GM18499 (cell line): ENCODE measurements at regions not wholly inside any gene's neighbourhood (a gene's known extent, or its start where the extent isn't known, plus 50 kb on each side); places are given as distances from the start of the nearest gene placed in this dataset.
"Not testable (repeated sequence)": the region's sequence is repeated elsewhere in the genome, so short reads cannot be mapped to it uniquely, and the experiment has no call there.

Experiments used
- ATAC-seq: cut with Tn5 transposase; IDR thresholded peaks from one replicate; pipeline ENCODE4 v1.9.1; 2021; ENCODE audit warnings: moderate number of reproducible peaks; ENCODE audit not compliant: insufficient read depth, unreplicated experiment

DNA sequence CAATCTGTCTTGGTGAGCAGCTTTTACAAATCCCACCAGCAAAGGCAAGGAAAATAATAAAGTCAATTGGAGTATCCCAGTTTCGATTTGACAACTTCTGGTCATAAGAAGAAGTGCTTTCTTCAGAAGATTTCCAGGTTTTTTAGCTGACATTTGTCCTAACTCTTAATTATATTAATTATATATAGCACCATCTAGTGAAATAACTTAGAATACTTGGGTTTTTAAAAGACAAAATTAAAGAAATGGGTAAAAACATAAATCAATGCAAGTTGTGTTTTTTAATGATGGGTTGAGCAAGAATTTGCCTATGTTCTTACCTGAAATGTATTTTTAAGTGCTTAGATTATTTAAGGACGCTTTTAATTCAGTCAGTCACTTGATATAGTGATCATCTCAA lies 421.8 kb downstream of the ACTL7B start:
- no peak for ATAC-seq

DNA sequence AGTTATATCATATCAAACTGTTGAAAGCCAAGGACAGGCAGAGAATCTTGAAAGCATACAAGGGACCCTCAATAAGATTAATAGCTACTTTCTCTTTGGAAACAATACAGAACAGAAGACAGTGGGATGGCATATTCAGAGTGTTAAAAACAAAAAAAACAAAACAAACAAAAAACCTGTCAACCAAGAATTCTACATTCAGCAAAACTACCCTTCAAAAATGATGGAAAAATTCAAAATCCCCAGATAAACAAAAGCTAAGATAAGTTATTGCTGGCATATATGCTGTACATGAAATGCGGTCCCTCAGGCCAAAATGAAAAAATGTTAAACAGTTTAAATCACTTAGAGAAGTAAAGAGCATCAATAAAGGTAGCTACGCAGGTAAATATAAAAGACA lies 425.1 kb downstream of the ACTL7B start:
- no peak for ATAC-seq

DNA sequence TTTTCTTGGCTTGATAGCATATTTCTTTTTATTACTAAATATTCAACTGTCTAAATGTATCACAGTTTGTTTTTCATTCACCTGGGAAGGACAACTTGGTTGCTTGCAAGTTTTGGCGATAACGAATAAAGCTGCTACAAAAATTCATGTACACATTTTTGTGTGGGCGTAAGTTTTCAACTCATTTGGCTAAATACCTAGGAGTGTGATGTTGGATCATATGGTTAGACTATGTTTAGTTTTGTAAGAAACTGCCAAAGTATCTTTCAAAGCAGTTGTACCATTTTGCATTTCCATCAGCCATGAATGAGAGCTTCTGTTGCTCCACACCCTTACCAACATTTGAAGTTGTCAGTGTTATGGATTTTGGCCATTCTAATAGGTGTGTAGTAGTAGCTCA lies 428.0 kb downstream of the ACTL7B start:
- no peak for ATAC-seq

DNA sequence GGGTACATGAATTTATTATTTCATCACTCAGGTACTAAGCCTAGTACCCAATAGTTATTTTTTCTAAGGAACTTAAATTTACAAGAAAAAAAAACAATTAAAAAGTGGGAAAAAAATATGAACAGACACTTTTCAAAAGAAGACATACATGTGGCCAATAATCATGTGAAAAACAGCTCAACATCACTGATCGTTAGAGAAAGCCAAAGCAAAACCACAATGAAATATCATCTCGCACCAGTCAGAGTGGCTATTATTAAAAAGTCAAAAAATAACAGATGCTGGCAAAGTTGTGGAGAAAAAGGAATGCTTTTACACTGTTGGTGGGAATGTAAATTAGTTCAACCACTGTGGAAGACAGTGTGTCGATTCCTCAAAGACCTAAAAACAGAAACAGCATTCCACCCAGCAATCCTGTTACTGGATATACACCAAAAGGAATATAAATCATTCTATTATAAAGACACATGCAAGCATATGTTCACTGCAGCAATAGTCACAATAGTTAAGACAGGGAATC lies 429.3 kb downstream of the ACTL7B start:
- not testable (repeated sequence) for ATAC-seq

DNA sequence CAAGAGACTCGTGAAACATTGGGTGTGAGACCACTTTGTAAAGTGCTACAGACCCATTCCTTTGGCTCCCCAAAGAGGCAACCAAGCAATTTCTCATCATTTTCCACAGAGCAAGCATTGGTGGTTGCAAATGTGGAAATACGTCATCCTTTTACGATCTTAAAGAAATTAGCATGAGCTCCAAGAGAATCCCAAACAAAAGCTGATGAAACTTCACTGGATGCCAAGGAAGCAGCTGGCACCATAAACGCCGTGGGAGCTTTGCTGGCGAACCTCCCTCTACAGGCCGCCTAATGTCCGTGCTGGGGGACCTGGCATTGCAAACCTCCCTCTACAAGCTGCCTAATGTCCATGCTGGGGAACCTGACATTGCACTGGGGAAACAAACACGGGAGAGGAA lies 432.4 kb downstream of the ACTL7B start:
- ATAC-seq, result no peak

DNA sequence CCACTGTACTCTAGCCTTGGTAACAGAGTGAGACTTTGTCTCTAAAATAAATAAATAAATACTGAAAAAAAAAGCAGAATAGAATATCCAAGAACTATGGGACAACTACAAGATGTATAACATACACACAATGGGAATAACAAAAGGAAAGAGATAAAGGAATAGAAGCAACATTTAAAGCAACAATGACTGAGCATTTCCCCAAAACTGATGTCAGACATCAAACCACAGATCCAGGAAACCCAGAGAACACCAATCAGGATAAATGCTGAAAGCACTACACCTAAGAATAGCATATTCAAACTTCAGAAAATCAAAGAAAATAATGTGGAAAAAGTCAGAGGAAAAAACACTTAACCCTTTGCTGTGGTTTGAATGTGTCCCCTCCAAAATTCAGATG lies 436.4 kb downstream of the ACTL7B start:
- no peak for ATAC-seq

DNA sequence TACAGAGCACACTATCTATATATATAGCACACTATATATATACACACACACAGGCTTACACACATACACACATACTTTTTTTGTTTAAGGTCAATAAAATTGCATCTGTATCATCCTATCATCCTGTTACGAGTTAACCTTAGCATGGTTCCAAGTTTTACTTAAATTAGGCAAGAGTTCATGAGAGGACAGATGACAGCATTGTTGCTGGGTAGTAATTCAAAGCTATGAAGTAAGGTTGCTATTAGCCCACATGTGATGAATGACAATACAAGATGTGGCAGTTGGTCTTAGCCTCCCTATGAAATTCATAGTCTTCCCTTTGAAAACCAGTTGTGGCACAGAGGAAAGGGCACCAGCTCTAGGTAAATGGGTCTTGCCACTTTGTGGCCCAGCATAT lies 438.1 kb downstream of the ACTL7B start:
- no peak for ATAC-seq

DNA sequence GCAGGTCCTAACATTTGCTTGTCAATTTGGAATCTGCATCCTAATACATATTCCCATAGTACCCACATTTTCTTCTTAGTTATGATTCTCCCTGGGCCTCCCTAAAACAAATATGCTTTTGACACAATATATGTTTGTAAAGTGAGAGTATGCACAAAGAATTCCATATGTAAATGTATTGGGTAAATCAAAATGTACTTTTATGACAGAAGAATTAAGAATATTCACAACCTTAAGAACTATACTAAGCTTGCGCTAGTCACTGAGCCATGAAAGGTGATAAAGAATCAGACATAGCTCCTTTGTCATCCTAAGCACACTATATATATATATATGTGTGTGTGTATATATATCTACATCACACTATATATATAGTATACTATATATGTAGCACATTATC lies 438.5 kb downstream of the ACTL7B start:
- no peak for ATAC-seq

DNA sequence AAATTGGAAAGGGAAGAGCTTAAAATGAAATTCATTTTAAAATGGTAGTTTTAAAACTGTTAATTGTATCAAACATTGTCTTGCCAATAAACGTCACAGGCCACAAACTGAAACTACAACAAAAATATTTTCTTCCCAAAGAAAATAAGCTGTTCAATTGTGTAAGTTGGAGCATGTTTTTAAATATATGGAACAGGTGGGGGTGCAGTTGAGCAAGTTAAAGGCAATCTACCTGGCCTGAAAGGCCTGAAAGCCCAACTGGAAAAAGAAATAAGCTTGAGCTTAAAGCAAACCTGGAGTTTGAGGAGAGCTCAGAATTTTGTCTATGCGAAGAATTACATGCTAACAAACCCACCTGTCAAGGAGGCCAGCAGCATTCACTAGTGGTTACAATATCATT lies 439.5 kb downstream of the ACTL7B start:
- no peak for ATAC-seq

DNA sequence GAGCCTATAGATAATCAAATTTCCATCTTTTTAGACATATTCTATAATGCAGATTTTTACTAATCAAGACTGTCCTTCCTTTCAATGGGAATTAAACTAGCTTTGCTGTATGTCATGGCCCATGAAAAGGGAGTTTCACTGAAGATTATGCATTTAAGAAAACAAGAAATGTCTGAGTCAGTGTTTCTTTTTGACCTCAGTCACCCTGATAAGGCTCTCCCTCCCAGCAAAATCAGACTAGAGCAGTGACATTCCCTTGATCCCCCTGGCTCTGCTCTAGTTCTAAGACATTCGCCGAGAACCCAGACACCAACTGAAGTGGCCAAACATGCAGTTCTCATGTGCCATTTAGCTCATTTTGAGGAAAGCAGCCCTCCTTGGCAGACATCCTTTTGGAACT lies 442.0 kb downstream of the ACTL7B start:
- no peak for ATAC-seq

DNA sequence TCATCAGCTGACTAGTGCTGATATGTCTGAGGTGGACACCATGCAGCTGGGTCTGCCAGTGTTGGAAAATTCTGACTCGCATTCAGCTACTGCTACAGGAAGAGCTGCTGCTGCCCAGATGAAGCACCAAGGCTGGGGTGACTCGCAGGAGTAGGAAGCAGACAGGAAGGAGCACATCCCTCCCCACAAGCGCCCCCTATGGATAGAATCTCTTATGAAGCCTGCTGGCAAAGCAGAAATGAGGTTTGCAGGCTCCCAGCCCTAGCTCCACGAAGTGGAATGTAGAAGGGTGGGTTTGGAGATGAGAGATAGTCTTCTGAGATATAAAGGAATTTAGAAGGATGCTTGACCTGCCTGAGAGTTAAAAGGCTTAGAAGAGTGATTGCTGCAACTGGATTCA lies 443.0 kb downstream of the ACTL7B start:
- no peak for ATAC-seq

DNA sequence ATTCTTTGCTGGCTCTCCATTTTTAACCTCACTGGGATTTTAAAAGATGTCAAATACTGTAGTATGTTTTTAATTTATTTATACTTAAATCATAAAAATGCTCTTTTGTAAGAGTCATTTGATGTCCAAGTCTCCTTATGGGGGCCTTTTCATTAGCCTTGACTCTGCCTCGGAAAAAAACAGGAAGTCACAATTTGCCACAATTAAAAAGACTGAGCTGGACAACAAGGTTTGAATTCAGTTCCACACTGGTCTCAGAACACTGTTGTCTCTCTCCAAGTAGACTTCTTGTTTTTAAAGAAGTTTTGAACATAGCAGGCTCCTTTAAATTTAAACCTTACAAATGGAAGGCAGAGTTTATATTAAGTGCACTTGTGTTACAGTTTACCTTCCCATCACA lies 444.2 kb downstream of the ACTL7B start:
- ATAC-seq, result no peak

DNA sequence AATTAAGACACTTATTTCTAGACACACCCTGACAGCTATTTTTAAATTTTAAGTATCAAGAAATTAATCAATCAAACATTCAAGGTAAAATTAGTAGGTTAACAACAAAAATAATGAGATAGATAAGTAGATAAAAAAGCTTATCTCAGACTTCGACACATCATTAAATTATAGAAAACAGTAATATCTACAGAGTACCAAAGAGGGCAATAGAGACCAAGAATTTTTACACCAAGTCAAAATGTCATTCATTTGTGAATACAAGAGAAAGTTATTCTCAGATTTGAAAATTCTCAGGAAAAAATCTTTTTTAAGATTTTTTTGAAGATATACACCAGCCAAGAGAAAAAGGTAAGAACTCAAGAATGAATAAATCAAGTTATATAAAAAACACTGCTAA lies 445.6 kb downstream of the ACTL7B start:
- ATAC-seq, result no peak

DNA sequence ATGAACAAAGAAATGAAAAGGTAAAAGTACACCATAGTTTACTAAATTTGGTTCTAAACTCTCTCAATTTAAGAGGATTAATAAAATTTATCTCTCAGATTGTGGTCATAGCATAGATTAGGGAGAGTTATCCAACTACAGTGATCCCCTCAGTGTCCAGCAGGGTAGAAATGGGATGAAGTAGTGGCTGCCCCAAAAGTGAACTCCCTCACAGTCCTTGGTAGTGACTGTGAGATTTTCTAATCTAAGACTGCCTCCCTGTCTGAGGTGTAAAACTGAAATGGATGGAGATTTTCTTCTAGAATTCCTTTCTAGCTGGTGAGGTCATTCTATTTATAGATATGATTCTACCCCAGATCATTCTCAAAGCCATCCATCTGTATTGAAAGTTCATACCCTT lies 455.5 kb downstream of the ACTL7B start:
- no peak for ATAC-seq

DNA sequence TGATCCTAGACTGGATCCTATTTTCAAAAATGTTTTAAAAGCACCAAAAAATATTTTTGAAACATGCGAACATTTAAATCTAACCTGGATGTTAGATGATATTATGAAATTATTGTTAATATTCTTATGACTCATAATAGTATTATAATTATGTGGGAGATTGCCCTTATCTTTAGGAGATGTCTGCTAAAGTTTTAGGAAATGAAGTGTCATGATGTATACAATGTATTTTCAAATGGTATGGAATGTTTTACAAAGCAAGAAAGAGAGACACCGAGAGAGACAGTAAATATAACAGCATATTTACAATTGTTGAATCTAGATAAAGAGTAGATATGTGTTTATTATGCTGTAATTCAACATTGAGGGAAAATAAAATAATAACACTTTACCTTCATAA lies 455.9 kb downstream of the ACTL7B start:
- no peak for ATAC-seq

DNA sequence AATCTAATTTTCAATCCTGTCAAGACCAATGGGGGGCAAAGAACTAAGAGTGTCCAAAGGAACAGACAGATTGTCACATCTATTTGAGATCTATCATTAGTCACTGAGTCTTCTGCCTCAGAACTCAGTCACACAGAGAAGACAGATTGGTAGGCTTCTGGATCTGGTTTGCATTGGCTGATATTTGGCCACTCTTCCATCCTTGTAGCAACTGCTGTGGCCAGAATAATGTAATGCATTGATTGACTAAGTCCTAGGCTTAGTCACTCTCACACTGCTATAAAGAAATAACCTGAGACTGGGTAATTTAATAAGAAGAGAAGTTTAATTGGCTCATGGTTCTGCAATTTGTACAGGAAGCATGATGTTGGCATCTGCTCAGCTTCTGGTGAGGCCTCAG lies 458.5 kb downstream of the ACTL7B start:
- no peak for ATAC-seq

DNA sequence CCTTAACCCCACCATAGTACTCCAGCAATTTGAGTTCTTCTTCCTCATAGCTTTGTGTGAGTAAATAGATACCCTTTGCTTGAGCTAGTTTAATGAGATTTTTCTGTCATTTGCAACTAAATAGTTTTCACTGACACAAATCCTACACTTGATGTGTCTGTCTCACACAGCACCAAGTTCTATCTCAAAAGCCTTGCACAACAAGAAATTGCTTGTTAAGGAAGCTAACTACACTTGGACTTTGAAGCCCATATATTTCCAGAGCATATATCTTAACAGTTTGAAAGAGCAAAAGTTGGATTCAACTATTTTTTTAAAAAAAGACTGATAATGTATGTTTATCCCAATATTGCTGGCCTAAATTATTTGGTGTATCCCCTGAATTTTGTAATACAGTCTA lies 459.2 kb downstream of the ACTL7B start:
- ATAC-seq, result no peak

DNA sequence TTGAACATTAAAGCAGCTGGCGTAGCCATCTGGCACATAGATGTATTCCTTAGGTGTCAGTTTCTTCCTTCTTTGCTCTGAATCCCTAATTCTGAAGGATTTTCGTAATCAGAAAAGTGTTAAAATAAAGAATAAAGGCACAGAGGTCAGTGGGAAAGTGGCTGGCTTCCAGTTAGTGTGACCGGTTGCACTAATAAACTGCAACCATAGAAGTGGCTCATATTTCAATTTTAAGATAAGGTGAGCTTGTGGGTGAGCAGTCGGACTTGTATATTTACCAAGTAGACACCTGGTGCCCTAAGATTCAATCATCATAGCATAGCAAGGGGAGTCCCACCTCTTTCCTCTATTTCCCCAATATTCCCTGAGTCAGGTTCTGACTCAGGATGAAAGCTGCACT lies 459.6 kb downstream of the ACTL7B start:
- no peak for ATAC-seq

DNA sequence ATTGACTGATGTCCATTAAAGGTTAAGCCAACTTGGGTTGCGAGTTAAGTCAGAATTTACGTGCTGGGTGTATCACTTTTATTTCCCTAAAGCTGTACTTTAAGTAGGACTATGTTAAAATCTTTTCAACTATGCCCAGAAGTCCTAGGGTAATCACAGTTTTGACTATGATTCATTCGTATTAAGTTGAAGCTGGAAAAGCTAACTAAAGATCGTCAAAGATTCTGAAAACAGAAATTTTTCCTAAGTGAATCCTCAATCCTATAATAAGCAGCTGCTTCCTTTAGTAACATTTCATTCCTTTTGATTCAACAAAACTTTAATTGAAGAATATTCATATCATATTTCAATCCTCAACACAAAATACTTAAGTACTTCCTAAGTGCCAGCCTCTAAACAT lies 460.4 kb downstream of the ACTL7B start:
- ATAC-seq, result no peak

DNA sequence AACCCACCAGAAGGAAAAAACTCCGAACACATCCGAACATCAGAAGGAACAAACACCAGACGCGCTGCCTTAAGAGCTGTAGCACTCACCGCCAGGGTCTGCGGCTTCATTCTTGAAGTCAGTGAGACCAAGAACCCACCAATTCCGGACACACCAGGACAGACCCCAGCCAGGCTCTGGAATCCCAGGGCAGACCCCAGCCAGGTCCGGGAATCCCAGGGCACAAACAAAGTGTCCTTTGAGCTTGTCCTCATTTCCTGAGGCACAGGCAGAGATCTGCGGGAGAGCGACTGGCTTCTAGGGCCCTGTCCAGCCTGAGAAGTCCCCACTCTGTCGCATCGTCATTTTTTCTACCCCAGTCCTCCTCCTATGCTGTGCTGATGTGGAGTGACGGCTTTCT lies 461.1 kb downstream of the ACTL7B start:
- no peak for ATAC-seq

DNA sequence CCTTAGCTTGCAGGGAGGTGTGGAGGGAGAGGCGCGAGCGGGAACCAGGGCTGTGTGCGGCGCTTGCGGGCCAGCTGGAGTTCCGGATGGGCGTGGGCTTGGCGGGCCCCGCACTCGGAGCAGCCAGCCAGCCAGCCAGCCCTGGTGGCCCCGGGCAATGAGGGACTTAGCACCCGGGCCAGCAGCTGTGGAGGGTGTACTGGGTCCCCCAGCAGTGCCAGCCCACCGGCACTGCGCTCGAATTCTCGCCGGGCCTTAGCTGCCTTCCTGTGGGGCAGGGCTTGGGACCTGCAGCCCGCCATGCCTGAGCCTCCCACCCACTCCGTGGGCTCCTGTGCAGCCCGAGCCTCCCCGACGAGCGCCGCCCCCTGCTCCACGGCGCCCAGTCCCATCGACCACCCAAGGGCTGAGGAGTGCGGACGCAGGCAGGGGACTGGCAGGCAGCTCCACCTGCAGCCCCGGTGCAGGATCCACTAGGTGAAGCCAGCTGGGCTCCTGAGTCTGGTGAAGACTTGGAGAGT lies 462.2 kb downstream of the ACTL7B start:
- not testable (repeated sequence) for ATAC-seq

DNA sequence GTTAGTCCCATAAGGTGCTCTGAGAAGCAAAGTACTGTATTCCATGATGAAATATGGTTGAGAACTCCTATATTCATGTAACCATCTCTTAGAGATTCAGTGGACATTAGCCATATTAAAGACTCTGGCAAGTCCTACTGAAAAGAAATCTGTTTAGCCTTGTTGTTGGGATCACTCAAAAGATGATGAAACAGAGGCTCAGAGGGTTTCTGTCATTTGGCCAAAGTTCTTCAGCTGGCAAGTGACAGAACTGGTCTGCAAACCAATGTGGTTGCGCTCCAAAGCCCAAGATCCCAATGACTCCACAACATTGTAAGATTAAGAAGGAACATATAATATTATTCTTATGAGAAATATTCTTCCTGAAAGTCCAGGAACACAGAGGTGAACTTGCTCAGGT lies 462.9 kb downstream of the ACTL7B start:
- ATAC-seq, result no peak

DNA sequence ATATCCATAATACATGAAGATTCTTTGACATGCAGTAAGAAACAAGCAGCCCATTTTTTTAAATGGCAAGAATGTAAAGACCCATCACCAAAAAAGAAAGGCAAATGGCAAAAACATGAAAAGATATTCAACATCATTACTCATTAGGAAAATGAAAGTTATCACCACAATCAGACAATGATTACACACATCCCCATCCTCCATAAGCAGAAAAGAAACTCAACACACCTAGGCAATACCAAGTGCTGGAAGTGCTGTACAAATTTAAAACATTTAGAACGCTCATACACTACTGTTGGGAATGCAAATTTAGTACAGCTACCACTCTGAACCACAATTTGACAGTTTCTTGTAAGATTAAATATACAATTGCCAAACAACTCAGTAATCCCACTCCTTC lies 466.7 kb downstream of the ACTL7B start:
- ATAC-seq, result no peak
